Bronchial epithelial cell (primary cell): ENCODE measurements at regions not wholly inside any gene's neighbourhood (a gene's known extent, or its start where the extent isn't known, plus 50 kb on each side); places are given as distances from the start of the nearest gene placed in this dataset.

ENCODE experiments used
- DNase-seq: peaks from one replicate; pipeline ENCODE4 v3.0.0-alpha.2; 2010; ENCODE audit warnings: low read depth
- FAIRE-seq: peaks from 2 replicates; lab custom pipeline; 2011; peaks lifted over from hg19 to GRCh38; lab: Jason Lieb, UNC
- H3K27me3 ChIP-seq: 2 replicates; pipeline ENCODE4 v1.5.1; 2011; ENCODE audit warnings: low read length; ENCODE audit not compliant: control insufficient read depth, insufficient read depth
- H3K36me3 ChIP-seq: 2 replicates; pipeline ENCODE4 v1.5.1; 2011; ENCODE audit warnings: low read length; ENCODE audit not compliant: control insufficient read depth, insufficient read depth
- H3K4me3 ChIP-seq: 2 replicates; pipeline ENCODE4 v1.5.1; 2011; ENCODE audit warnings: mild to moderate bottlenecking, low read depth, low read length, control low read depth
- CTCF ChIP-seq: IDR thresholded peaks from 2 replicates; pipeline ENCODE4 v1.5.1; 2011; ENCODE audit warnings: mild to moderate bottlenecking, moderate library complexity, low read length, control low read depth, inconsistent platforms; ENCODE audit not compliant: insufficient read depth, severe bottlenecking

- FAIRE-seq = no peak
- peak; percentile 6 for DNase-seq
Measured at GRCh38 chr4:159483782-159484741, 381.2 kb downstream of the RAPGEF2 start.

DNA sequence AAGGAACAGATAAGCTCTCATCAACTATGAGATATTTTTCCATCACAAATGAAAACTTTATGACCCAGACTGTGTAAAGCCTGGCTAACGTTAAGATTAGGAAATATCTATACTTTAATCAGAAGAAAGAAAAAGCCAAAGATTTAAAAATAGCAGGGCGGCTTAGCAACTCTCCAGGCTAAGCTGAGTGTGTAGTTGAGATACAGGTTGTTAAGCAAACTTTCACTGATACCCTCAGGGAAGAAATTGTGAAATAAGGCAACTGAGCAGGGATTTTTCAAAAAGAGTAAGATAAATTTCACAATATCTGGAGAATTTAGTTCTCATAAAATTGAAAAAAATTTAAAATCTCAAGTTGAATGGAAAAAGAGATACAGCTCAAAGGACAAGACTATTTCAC is 382.0 kb downstream of the RAPGEF2 start:
- DNase-seq (peak; percentile 63), FAIRE-seq (no peak)
- TF ChIP-seq CTCF = no peak
- Histone ChIP-seq H3K36me3 (no peaks in the 10 kb centered on the region), H3K27me3 (no peaks in the 10 kb centered on the region), H3K4me3 (no peak overlapping the region)

More at GRCh38 chr4:159483782-159484741, 381.2 kb downstream of the RAPGEF2 start:
- Histone ChIP-seq H3K27me3 (no peaks in the 10 kb centered on the region), H3K36me3 (no peaks in the 10 kb centered on the region), H3K4me3 (no peak overlapping the region)
- no peak for TF ChIP-seq CTCF

- no peaks in the 10 kb centered on the region for H3K36me3 ChIP-seq
- DNase-seq (peak; percentile 57), FAIRE-seq (no peak)
- TF ChIP-seq CTCF = peak; percentile 79
- H3K27me3 ChIP-seq = no peaks in the 10 kb centered on the region
- H3K4me3 ChIP-seq = no peak overlapping the region
Measured at GRCh38 chr4:159487284-159487747, 384.4 kb downstream of the RAPGEF2 start.

GRCh38 chr4:159489646-159490045 is 386.8 kb downstream of the RAPGEF2 start:
- FAIRE-seq = no peak
- TF ChIP-seq CTCF = no peak
- DNase-seq = no peak
- Histone ChIP-seq H3K4me3 (no peak overlapping the region), H3K36me3 (no peaks in the 10 kb centered on the region), H3K27me3 (no peaks in the 10 kb centered on the region)

DNA sequence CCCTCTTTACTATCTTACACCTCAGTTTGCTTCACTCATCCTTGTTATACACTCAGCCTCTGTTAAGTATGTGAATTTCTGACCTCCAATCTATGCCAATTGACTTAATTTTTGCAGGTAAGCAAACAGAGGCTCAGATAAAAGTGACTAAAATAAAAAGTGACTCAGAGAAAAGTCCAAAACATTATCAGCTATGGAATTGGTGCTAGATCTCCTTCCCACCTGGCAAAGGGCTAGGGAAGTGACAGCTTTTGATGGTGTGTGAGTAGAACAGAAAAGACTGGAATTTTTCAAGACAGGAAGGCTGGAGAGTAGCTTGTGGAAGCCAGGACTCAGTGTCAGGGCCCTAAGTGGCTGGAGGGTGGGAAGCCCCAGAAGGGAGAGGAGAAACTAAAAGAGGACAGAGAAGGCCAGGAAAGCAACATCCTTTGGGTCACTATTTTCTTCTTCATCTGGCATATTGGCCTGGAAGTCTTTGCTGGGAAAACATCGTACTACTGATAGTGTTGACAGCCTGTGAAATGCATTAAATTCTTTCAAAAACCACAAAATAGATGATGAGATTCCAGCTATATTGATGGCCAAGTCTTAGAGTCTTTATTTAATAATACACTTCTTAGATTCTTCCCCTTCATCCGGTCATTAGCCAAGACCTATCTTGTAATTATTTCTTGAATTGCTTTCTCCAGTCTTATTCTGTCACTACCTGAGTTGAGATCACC is 392.8 kb downstream of the RAPGEF2 start:
- DNase-seq (no peak), FAIRE-seq (no peak)
- H3K4me3 ChIP-seq = no peak overlapping the region
- H3K36me3 ChIP-seq = no peaks in the 10 kb centered on the region
- no peak for TF ChIP-seq CTCF
- H3K27me3 ChIP-seq = no peaks in the 10 kb centered on the region
